Lung (tissue), 11 donors: ENCODE measurements at regions not wholly inside any gene's neighbourhood (a gene's known extent, or its start where the extent isn't known, plus 50 kb on each side); places are given as distances from the start of the nearest gene placed in this dataset.

Experiments used
- ATAC-seq: fragments of 200-7000 bp; cut with Tn5 transposase; one replicate; pipeline ENCODE4 v1.9.1; 2020; ENCODE audit warnings: moderate number of reproducible peaks; ENCODE audit not compliant: insufficient read depth, low FRiP score
- DNase-seq, 3 donors: peaks; one replicate each; pipeline ENCODE4 v3.0.0-alpha.2; 2013 to 2017
- H3K27ac ChIP-seq, 2 donors: one replicate each; pipeline ENCODE4 v1.5.1; 2013; ENCODE audit warnings: mild to moderate bottlenecking in 2 of 2, moderate library complexity in 2 of 2, control low read depth in 1 of 2, inconsistent platforms in 1 of 2, low read depth in 1 of 2, low read length in 1 of 2
- H3K27me3 ChIP-seq, 3 donors: one replicate each; pipeline ENCODE4 v1.5.1; 2013; ENCODE audit warnings: low read length in 2 of 3; ENCODE audit not compliant: control insufficient read depth in 3 of 3, insufficient read depth in 3 of 3
- H3K36me3 ChIP-seq, 4 donors: one replicate each; pipeline ENCODE4 v1.5.1; 2013; ENCODE audit warnings: low read length in 4 of 4, mild to moderate bottlenecking in 1 of 4, moderate library complexity in 1 of 4; ENCODE audit not compliant: control insufficient read depth in 4 of 4, insufficient read depth in 4 of 4
- H3K4me1 ChIP-seq, 5 donors: one replicate each; pipeline ENCODE4 v1.5.1; 2013; ENCODE audit warnings: low read length in 5 of 5, mild to moderate bottlenecking in 2 of 5, moderate library complexity in 1 of 5; ENCODE audit not compliant: control insufficient read depth in 5 of 5, insufficient read depth in 5 of 5
- H3K4me3 ChIP-seq: one replicate; pipeline ENCODE4 v1.5.1; 2013; ENCODE audit warnings: mild to moderate bottlenecking, control low read depth, moderate library complexity
- H3K9ac ChIP-seq, 2 donors: one replicate each; pipeline ENCODE4 v1.5.1; 2013; ENCODE audit warnings: low read length in 2 of 2, control low read depth in 1 of 2; ENCODE audit not compliant: insufficient read depth in 1 of 2
- H3K9me3 ChIP-seq, 4 donors: one replicate each; pipeline ENCODE4 v1.5.1; 2013; ENCODE audit warnings: low read length in 3 of 4, mild to moderate bottlenecking in 1 of 4, moderate library complexity in 1 of 4; ENCODE audit not compliant: control insufficient read depth in 4 of 4, insufficient read depth in 3 of 4
- WGBS, 2 donors: extraction: QIAGEN DNeasy Blood & Tissue Kit; methylation state at CpG; one replicate each; pipeline ENCODE4 v1.1.7; 2013; 5-methylcytosine and 5-hydroxymethylcytosine counted together
- TF ChIP-seq, protein P1 (sequence below): IDR thresholded peaks from 2 replicates; pipeline ENCODE4 v1.5.1; 2012; ENCODE audit warnings: mild to moderate bottlenecking; ENCODE audit errors: control extremely low read depth, extremely low read depth
- donor health status: control.
- donor health status: control.
- donor health status: Bipolar disorder and iron deficiency.
- donor health status: healthy.
- donor health status: DM: yes; HTN: yes; CAD: no.

DNA sequence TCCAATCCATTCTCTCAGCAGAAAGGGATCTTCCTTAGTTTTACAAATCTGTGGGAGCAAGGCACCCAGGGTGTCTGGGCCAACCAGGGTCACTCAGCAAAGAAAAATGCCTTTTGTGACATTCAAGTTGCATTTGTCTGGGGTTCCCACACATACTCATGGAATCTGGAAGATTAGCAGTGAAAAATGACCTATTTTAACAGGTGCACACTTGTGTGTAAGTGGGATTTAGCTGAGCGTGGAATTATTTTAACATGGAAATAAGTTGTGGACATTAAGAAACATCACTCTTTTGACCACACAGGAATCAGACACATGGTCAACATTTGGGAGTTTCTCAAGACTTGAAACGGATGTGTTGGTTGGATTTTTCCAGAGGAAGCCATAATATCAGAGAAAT lies 234.9 kb downstream of the OPA1 start:
- Histone ChIP-seq H3K27me3 (no peaks in the 10 kb centered on the region), H3K27ac (no peak overlapping the region), H3K4me1 (peaks cover 0 to 11% (median 8%) of the 10 kb centered on the region in 5 donors), H3K9me3 (no peaks in the 10 kb centered on the region), H3K9ac (no peak overlapping the region), H3K36me3 (no peaks in the 10 kb centered on the region), H3K4me3 (no peak overlapping the region)
- ATAC-seq (no peak), DNase-seq (no peak)
- TF ChIP-seq, protein P1, sequence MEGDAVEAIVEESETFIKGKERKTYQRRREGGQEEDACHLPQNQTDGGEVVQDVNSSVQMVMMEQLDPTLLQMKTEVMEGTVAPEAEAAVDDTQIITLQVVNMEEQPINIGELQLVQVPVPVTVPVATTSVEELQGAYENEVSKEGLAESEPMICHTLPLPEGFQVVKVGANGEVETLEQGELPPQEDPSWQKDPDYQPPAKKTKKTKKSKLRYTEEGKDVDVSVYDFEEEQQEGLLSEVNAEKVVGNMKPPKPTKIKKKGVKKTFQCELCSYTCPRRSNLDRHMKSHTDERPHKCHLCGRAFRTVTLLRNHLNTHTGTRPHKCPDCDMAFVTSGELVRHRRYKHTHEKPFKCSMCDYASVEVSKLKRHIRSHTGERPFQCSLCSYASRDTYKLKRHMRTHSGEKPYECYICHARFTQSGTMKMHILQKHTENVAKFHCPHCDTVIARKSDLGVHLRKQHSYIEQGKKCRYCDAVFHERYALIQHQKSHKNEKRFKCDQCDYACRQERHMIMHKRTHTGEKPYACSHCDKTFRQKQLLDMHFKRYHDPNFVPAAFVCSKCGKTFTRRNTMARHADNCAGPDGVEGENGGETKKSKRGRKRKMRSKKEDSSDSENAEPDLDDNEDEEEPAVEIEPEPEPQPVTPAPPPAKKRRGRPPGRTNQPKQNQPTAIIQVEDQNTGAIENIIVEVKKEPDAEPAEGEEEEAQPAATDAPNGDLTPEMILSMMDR, result no peak
- 73 to 84% methylated on average over 2 of the region's 2 CpGs for WGBS, 2 donors

DNA sequence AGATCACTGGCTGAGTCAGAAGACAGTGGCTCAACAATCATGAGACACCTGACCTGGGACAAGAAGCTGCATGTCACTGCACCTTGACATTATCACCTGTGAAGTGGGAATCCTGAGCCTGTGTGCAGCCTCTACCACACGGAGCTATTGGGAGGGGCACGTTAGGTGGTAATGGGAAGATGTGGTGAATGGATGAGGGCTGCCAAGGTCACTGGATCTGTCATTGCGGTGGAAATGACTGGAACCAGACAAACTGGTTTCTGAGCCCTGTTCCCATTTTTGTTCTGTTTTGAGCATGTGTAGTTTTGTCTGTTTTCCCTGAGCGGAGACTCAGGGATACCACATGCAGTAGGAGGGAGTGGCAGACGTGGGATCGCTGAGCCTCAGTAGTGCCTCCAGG lies 235.5 kb downstream of the OPA1 start:
- TF ChIP-seq, protein P1, result no peak
- Histone ChIP-seq H3K36me3 (no peaks in the 10 kb centered on the region), H3K27me3 (no peaks in the 10 kb centered on the region), H3K4me3 (no peak overlapping the region), H3K4me1 (peaks cover 0 to 11% (median 8%) of the 10 kb centered on the region in 5 donors), H3K27ac (no peak overlapping the region), H3K9ac (no peak overlapping the region), H3K9me3 (no peaks in the 10 kb centered on the region)
- no peak for ATAC-seq
- 73 to 92% methylated on average over 6 of the region's 6 CpGs for WGBS, 2 donors
- peak in 1 of 3 donors; percentile 66 for DNase-seq

DNA sequence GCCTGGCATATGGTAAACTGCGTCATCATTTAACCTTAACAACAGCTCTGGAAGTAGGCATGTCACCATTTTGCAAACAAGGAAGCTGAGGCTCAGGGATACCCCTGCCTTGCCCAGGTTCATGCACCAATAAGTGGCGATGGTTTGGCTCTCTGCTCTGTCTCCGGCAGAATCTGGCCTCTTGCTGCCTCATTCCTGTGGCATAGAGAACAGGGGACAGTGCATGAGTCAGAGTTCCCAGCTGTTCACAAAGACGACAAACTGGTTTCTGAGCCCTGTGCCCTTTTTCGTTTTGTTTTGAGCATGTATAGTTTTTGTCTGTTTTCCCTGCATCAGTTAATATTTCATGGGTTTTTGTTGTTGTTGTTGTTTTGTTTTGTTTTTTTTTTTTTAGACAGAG lies 236.8 kb downstream of the OPA1 start:
- H3K27ac ChIP-seq, result no peak overlapping the region

More for the DNA sequence above, 236.8 kb downstream of the OPA1 start:
- WGBS, 2 donors, result 69 to 87% methylated on average over 5 of the region's 5 CpGs
- TF ChIP-seq, protein P1, result no peak
- Histone ChIP-seq H3K9ac (no peak overlapping the region), H3K36me3 (no peaks in the 10 kb centered on the region), H3K4me3 (no peak overlapping the region), H3K27me3 (no peaks in the 10 kb centered on the region), H3K4me1 (peaks cover 0 to 11% (median 8%) of the 10 kb centered on the region in 5 donors), H3K9me3 (no peaks in the 10 kb centered on the region)
- no peak for DNase-seq
- ATAC-seq, result peak; percentile 67
